ENCODE measurements at regions not wholly inside any gene's neighbourhood (a gene's known extent, or its start where the extent isn't known, plus 50 kb on each side); places are given as distances from the start of the nearest gene placed in this dataset.

DNA sequence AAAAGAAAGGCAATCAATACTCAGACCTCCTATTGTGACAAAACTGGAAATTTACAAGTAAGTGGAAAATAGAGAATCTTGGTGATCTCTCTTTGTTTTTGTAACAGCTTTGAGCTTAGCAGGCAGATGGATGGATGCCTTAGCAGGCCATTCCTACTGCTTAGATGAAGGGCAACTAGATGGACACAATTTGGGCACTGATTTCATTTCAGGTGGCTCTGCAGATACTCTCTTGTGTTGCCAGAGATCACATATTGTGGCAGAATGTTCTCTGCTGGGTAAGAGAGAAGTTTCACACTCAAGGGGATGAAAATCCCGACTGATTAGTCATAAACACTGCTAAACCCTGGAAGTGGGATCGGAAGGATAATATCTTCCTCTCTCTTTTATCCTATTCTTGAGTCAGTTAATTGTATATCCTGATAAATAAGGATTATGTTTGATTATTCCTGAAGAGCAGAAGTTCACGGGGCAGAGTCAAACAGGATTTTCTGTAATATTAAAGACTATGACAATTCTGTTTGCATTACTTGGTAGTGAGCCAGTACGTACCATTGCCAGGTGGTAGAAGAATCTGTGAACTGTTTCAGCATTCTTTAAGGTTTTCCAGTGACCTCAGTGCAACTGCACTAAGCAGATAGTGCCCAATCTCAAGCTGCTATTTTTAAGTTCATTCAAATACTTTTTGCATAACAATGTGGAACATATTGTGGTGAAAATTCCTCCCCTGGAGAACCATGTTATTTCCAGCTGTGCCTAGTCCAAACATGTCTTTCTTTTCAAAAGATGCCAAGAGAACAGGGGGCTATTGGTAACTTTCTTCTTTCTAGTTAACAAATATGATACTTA lies 974.3 kb downstream of the FSTL5 start:
- Mint-ChIP-seq H3K27ac (no peak overlapping the region), H3K4me1 (ENCODE audit: low read depth) (no peaks in the 10 kb centered on the region), H3K9me3 (no peaks in the 10 kb centered on the region), H3K36me3 (ENCODE audit: low read depth) (no peaks in the 10 kb centered on the region), H3K4me3 (no peak overlapping the region), H3K27me3 (no peaks in the 10 kb centered on the region)
- intact Hi-C loops (cut with micrococcal nuclease), result no loop called here

DNA sequence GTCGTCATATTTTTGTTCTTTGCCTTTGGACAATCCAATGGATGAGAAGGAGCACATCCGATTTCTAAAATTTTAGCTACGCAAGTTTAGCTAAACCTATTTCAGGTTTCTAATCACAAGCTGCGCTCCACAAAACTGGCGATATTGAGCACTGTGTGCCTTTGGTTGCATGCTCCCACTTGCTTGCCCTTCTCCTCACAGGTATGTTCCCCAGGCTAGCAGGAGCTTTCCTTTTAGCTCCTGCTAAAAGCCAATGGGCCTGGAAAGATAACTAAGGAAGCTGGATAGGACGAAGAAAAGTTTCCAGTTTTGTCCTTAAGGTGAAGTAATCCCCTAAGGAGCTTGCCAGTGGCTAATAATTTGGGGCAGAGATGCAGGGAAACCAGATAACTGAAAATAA lies 975.2 kb downstream of the FSTL5 start:
- Mint-ChIP-seq H3K9me3 (no peaks in the 10 kb centered on the region), H3K4me1 (ENCODE audit: low read depth) (no peaks in the 10 kb centered on the region), H3K27ac (no peak overlapping the region), H3K36me3 (ENCODE audit: low read depth) (no peaks in the 10 kb centered on the region), H3K27me3 (no peaks in the 10 kb centered on the region), H3K4me3 (no peak overlapping the region)
- intact Hi-C loops (cut with micrococcal nuclease), result no loop called here

DNA sequence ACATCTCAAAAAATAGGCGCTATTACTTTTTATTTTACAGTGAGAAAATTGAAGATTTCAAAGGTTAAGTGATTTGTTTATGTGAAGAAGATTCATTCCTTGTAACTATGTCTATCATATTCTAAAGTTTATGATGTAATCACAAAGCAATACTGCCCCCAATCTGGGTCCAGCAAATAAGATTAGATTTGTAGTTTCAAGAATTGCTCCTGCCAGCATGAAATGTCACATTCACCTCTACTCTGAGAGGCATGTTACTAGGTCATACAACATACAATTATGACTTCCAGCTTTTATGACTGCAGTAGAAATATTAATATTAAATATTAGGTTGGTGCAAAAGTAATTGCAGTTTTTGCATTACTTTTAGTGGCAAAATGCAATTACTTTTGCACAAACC lies 976.2 kb downstream of the FSTL5 start:
- no peak overlapping the region for H3K27ac Mint-ChIP-seq
- no peaks in the 10 kb centered on the region for H3K27me3 Mint-ChIP-seq
- no peaks in the 10 kb centered on the region for H3K4me1 Mint-ChIP-seq (ENCODE audit: low read depth)
- no peaks in the 10 kb centered on the region for H3K36me3 Mint-ChIP-seq (ENCODE audit: low read depth)
- intact Hi-C loops (cut with micrococcal nuclease), result no loop called here
- H3K4me3 Mint-ChIP-seq, result no peak overlapping the region
- no peaks in the 10 kb centered on the region for H3K9me3 Mint-ChIP-seq

DNA sequence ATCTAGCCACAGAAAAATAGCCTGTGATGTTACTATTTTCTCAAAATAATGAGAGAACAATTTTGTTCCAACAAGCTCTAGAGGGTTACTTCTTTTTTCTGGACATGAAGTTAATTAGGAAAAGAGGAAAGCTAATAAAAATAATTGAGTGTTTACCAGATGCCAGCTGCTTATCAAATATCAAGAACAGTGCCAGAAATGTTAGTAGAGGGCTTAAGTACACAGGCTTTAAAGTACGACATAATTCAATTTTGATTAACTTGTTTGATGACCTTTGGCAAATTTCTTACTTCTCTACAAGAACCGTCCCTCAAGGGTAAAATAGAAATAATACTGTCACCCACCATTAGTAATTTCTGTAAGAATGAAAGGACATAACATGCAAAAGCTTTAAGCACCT lies 977.0 kb downstream of the FSTL5 start:
- Mint-ChIP-seq H3K4me1 (ENCODE audit: low read depth) (no peaks in the 10 kb centered on the region), H3K27me3 (no peaks in the 10 kb centered on the region), H3K4me3 (no peak overlapping the region), H3K27ac (no peak overlapping the region), H3K9me3 (no peaks in the 10 kb centered on the region), H3K36me3 (ENCODE audit: low read depth) (no peaks in the 10 kb centered on the region)
- intact Hi-C loops (cut with micrococcal nuclease), result no loop called here

GRCh38 chr4:161186012-161186411 lies 977.8 kb downstream of the FSTL5 start:
- intact Hi-C loops (cut with micrococcal nuclease), result no loop called here

GRCh38 chr4:161183729-161184128 lies 980.1 kb downstream of the FSTL5 start:
- no peaks in the 10 kb centered on the region for H3K27me3 Mint-ChIP-seq
- H3K36me3 Mint-ChIP-seq (ENCODE audit: low read depth), result no peaks in the 10 kb centered on the region
- no peaks in the 10 kb centered on the region for H3K9me3 Mint-ChIP-seq
- intact Hi-C loops (cut with micrococcal nuclease), result no loop called here
- no peaks in the 10 kb centered on the region for H3K4me1 Mint-ChIP-seq (ENCODE audit: low read depth)
- no peak overlapping the region for H3K27ac Mint-ChIP-seq
- no peak overlapping the region for H3K4me3 Mint-ChIP-seq

More at GRCh38 chr4:161186012-161186411, 977.8 kb downstream of the FSTL5 start:
- Mint-ChIP-seq H3K9me3 (no peaks in the 10 kb centered on the region), H3K36me3 (ENCODE audit: low read depth) (no peaks in the 10 kb centered on the region), H3K4me3 (no peak overlapping the region), H3K4me1 (ENCODE audit: low read depth) (no peaks in the 10 kb centered on the region), H3K27ac (no peak overlapping the region), H3K27me3 (no peaks in the 10 kb centered on the region)

DNA sequence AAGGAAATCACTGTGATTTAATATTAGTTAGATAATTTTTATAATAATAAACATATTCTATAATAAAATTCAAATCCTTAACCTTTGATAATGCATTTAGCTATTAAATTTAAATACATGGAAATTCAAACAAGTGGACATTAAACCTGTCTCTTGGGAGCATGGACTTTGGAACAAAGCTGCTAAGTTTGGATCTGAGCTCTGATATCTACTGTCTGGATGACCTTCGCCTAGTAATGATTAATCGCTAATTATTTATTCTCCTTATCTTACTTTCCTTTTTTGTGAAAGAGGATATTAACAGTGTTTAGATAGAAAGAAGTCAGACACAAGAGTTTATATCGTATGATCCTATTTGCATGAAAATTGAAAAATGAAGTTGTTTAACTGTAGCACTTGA lies 980.9 kb downstream of the FSTL5 start:
- Mint-ChIP-seq H3K4me3 (no peak overlapping the region), H3K4me1 (ENCODE audit: low read depth) (no peaks in the 10 kb centered on the region), H3K27ac (no peak overlapping the region), H3K27me3 (no peaks in the 10 kb centered on the region), H3K36me3 (ENCODE audit: low read depth) (no peaks in the 10 kb centered on the region), H3K9me3 (peaks cover 8% of the 10 kb centered on the region)
- intact Hi-C loops (cut with micrococcal nuclease), result no loop called here

DNA sequence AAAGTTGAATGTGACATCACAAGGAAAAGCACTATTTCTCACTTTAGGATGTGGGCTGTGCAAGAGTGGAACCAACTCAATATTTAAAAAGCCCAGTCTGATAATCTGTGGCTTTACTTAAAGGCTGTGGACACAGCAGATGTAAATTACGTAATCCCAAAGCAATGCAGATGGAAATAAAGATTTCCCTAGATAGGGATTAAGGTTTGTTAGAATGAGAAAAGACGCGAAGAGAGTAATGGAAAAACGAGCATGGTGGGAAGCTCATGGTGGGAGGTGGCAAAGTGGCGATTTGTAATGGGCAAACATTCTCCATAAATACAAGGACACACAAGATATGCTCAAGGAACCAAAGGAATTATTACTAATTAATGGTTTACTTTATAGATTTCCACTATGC lies 985.5 kb downstream of the FSTL5 start:
- no peak overlapping the region for H3K27ac Mint-ChIP-seq
- peaks cover 8% of the 10 kb centered on the region for H3K9me3 Mint-ChIP-seq
- H3K4me3 Mint-ChIP-seq, result no peak overlapping the region
- H3K4me1 Mint-ChIP-seq (ENCODE audit: low read depth), result no peaks in the 10 kb centered on the region
- no peaks in the 10 kb centered on the region for H3K27me3 Mint-ChIP-seq
- no peaks in the 10 kb centered on the region for H3K36me3 Mint-ChIP-seq (ENCODE audit: low read depth)
- intact Hi-C loops (cut with micrococcal nuclease), result no loop called here

DNA sequence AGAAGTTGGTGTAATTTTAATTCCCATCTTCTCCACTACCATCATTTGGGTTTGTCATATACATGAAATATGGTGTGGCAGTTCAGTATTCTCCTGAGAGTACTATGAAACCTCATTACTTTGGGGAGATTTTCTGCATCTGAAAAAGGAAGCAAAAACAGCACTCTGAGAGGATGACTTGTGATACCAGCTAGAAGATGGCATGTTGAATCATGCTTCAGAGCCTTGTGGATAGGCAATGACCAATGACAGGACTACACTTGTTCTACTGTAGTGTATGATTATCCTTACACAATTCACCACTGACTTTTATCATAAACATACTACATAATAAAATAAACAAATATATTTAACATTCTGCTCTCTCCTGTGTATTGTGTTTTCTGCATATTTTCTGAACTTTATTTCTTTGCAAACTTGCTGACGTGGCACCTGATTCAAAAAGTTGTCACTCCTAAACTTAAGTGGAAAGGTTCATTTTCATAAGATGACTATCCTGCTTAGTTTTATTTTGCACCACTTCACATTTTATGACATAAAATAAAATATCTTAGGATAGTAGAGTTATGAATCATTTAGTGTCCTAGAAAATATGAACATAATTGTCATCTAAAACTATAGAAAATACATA lies 991.3 kb downstream of the FSTL5 start:
- intact Hi-C loops (cut with micrococcal nuclease), result no loop called here
- H3K36me3 Mint-ChIP-seq (ENCODE audit: low read depth), result no peaks in the 10 kb centered on the region
- no peak overlapping the region for H3K4me3 Mint-ChIP-seq
- H3K9me3 Mint-ChIP-seq, result no peaks in the 10 kb centered on the region
- H3K27me3 Mint-ChIP-seq, result no peaks in the 10 kb centered on the region
- H3K27ac Mint-ChIP-seq, result no peak overlapping the region
- no peaks in the 10 kb centered on the region for H3K4me1 Mint-ChIP-seq (ENCODE audit: low read depth)

DNA sequence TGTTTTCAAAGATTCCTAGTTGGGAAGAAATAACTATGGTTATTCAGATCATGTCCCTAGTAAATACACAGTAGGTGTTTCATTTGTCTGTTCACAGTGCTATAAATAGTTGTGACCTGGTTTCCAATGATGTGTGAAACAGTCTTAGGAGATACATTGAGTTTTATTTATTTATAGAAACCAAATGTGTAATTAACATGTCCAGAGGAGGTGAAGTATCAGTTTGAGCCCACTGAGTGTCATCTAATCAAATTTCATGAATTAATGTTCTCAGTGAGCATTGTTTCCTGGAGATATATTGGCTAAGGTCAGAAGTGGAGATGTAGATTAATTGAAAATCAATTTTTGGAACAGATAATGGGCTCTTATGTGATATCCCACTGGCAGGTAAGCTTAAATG lies 996.3 kb downstream of the FSTL5 start:
- Mint-ChIP-seq H3K9me3 (peaks cover 8% of the 10 kb centered on the region), H3K4me1 (ENCODE audit: low read depth) (no peaks in the 10 kb centered on the region), H3K4me3 (no peak overlapping the region), H3K27ac (no peak overlapping the region), H3K36me3 (ENCODE audit: low read depth) (no peaks in the 10 kb centered on the region), H3K27me3 (no peaks in the 10 kb centered on the region)
- intact Hi-C loops (cut with micrococcal nuclease), result no loop called here

- no peak overlapping the region for H3K27ac Mint-ChIP-seq
- no peak overlapping the region for H3K4me3 Mint-ChIP-seq
- intact Hi-C loops (cut with micrococcal nuclease), result no loop called here
- peaks cover 8% of the 10 kb centered on the region for H3K9me3 Mint-ChIP-seq
- no peaks in the 10 kb centered on the region for H3K36me3 Mint-ChIP-seq (ENCODE audit: low read depth)
- H3K27me3 Mint-ChIP-seq, result no peaks in the 10 kb centered on the region
- no peaks in the 10 kb centered on the region for H3K4me1 Mint-ChIP-seq (ENCODE audit: low read depth)
Measured at GRCh38 chr4:161160718-161161117, 1003.1 kb downstream of the FSTL5 start.

DNA sequence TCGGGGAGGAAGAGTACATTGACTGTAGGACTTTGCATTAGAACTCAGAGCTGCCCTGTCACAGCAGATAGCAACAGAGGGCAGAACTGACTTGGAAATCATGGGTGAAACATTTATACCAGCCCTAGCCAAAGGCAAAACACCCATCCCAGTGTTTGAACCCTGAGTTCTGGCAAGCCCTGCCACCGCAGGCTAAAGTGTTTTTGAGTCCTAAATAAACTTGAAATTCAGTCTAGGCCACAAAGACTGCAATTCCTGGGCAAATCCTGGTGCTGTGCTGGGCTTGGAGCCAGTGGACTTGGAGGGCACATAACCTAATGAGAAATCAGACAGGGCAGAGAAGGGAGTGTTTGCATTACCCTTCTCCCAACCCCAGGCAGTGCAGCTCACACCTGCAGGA lies 1015.7 kb downstream of the FSTL5 start:
- H3K27ac Mint-ChIP-seq, result no peak overlapping the region
- no peaks in the 10 kb centered on the region for H3K36me3 Mint-ChIP-seq (ENCODE audit: low read depth)
- no peak overlapping the region for H3K4me3 Mint-ChIP-seq
- intact Hi-C loops (cut with micrococcal nuclease), result no loop called here
- no peaks in the 10 kb centered on the region for H3K27me3 Mint-ChIP-seq
- no peaks in the 10 kb centered on the region for H3K4me1 Mint-ChIP-seq (ENCODE audit: low read depth)
- H3K9me3 Mint-ChIP-seq, result peaks cover 9% of the 10 kb centered on the region

DNA sequence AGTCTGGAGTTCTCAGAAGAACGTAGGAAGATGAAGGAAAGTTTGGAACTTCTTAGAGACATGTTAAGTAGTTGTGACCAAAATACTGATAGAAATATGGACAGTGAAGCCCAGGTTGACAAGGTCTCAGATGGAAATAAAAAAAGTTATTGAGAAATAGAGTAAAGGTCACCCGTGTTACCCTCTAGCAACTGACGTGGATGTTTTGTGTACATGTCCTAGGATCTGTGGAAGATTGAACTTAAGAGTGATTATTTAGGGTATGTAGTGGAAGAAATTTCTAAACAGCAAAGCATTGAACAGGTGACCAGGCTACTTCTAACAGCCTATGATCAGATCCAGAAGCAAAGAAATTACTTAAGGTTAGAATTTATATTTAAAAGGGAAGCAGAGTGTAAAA lies 1020.4 kb downstream of the FSTL5 start:
- no peak overlapping the region for H3K27ac Mint-ChIP-seq
- H3K9me3 Mint-ChIP-seq, result peaks cover 5% of the 10 kb centered on the region
- H3K27me3 Mint-ChIP-seq, result no peaks in the 10 kb centered on the region
- intact Hi-C loops (cut with micrococcal nuclease), result no loop called here
- no peaks in the 10 kb centered on the region for H3K4me1 Mint-ChIP-seq (ENCODE audit: low read depth)
- H3K36me3 Mint-ChIP-seq (ENCODE audit: low read depth), result no peaks in the 10 kb centered on the region
- H3K4me3 Mint-ChIP-seq, result no peak overlapping the region

GRCh38 chr4:161134795-161135194 lies 1029.0 kb downstream of the FSTL5 start:
- Mint-ChIP-seq H3K4me3 (no peak overlapping the region), H3K9me3 (peaks cover 17% of the 10 kb centered on the region), H3K4me1 (ENCODE audit: low read depth) (no peaks in the 10 kb centered on the region), H3K27ac (no peak overlapping the region), H3K27me3 (no peaks in the 10 kb centered on the region), H3K36me3 (ENCODE audit: low read depth) (no peaks in the 10 kb centered on the region)
- intact Hi-C loops (cut with micrococcal nuclease), result no loop called here
